A673 (cell line): ENCODE measurements at regions not wholly inside any gene's neighbourhood (a gene's known extent, or its start where the extent isn't known, plus 50 kb on each side); places are given as distances from the start of the nearest gene placed in this dataset.

Experiments used
- CTCF ChIP-seq: fragments of 300-800, 200-600 bp; sonication (generic); conservative IDR thresholded peaks from 2 replicates; pipeline ENCODE4 v1.5.1; 2017; ENCODE audit warnings: low read depth, mild to moderate bottlenecking, antibody characterized with exemption, low read length, moderate library complexity, mixed read lengths
- EZH2 ChIP-seq: fragments of 200-600 bp; sonication (generic); IDR thresholded peaks from 2 replicates; pipeline ENCODE4 v1.6.1; 2017; ENCODE audit warnings: borderline replicate concordance, low read depth, mild to moderate bottlenecking, mixed read lengths, antibody characterized with exemption, low read length; ENCODE audit not compliant: poor library complexity, severe bottlenecking

GRCh38 chr5:67974054-67974453, 241.5 kb upstream of the PIK3R1 start:
- TF ChIP-seq CTCF, result no peak
- no peak for TF ChIP-seq EZH2
